HG02642 (cell line): ENCODE measurements at regions not wholly inside any gene's neighbourhood (a gene's known extent, or its start where the extent isn't known, plus 50 kb on each side); places are given as distances from the start of the nearest gene placed in this dataset.
A peak's percentile ranks its signal among the peaks of the same experiment; 100 is the strongest.
"Not testable (repeated sequence)": the region's sequence is repeated elsewhere in the genome, so short reads cannot be mapped to it uniquely, and the experiment has no call there.

Source experiments
- ATAC-seq: cut with Tn5 transposase; IDR thresholded peaks from one replicate; pipeline ENCODE4 v1.9.1; 2021; ENCODE audit warnings: mild to moderate bottlenecking; ENCODE audit not compliant: unreplicated experiment, poor library complexity

DNA sequence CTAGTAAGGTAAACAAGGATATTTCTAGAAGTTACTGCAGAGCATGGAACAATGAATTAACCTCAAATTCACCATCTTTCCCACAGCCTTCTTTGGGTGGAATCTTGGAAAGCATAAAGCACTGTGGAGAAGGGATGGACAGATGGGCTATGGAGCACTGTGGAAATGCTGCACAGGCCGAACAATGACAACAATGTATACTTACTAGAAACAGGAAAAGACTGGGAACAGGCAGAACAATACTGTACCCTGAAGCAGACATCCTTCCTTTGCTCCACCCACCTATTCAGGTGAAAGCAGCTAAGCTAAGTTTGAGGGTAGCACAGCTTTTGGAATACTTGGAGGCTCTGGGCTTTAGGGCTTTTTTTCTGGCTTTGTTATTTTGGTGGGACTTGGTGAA is 250.6 kb upstream of the KLF8 start:
- ATAC-seq: no peak

DNA sequence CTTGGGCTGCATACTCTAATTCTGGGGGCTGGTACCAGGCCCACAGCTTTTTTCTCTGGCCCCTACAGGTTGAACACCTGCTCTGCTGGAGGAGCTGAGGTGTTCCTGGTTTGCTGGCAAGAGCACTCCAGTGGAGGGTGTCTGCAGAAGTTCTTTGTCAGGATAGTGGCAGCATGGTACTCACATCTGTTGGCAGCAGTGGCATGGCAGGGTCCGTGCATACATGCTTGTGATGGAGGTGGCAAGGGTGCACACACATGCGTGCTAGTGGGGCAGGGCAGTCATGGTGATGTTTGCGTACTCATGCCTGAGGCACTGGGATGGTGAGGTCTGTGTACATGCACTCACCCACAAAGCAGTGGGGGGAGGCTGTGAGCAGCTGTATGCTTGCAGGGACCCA is 235.5 kb upstream of the KLF8 start:
- ATAC-seq: no peak

DNA sequence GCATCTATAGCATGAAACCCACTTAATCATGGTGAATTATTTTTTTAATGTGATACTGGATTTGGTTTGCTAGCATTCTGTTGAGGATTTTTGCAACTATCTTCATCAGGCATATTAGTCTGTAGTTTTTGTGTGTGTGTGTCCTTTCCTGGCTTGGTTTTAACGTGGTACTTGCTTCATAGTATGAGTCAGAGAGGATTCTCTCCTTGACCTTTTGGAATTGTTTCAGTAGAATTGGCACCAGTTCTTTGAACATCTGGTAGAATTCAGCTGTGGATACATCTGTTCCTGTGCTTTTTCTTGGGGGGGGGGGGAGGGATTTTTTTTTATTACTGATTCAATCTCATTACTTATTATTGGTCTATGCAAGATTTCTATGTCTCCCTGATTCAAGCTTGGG is 232.0 kb upstream of the KLF8 start:
- ATAC-seq: no peak

DNA sequence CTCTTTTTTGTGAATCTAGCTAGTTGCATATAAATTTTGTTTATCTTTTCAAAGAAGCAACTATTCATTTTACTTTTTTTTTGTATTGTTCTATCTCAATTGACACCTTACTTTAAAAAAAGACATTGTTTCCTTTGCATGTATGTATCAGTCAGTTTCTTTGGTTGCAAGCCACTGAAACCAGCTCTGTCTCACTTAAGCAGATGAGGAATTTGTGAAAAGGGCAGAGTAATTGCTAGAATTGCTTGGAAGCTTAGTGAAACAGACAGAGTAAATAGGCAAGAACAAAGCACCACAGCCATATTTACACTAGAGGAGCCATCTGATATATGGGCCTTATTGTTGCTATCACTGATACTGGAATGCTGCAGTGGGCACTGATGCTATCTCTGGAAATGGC is 231.4 kb upstream of the KLF8 start:
- no peak for ATAC-seq

DNA sequence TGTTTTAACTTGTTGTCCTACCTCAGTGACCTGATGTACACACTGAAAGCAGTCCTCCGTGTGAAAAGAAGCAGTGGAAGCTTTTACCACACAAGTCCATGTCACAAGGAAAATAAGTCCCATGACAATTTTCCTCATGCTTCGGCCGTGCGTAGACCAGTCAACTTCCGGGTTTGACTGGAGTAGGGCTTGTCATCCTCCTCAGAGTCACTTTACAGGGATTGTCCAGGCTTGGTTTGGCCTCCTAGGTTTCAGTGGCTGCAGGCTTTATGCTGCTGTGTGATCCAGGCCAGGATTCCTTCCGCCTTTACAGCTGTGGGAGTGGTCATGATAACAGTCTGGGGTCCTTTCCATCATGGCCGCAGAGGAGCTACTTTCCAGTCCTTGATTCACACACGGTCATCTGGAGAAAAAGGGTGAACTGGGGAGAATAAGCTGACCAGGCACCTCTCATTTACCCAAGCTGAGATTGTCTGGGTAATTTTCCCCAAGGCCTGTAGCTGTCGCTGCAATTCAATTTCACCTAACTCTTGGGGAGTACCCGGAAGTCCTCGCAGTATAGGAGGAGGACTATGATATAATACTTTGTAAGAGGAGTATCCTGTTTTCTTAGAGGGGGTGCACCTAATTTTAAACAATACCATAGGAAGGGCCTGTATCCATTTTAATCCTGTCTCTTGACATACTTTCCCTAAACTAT is 206.1 kb upstream of the KLF8 start:
- ATAC-seq: no peak

DNA sequence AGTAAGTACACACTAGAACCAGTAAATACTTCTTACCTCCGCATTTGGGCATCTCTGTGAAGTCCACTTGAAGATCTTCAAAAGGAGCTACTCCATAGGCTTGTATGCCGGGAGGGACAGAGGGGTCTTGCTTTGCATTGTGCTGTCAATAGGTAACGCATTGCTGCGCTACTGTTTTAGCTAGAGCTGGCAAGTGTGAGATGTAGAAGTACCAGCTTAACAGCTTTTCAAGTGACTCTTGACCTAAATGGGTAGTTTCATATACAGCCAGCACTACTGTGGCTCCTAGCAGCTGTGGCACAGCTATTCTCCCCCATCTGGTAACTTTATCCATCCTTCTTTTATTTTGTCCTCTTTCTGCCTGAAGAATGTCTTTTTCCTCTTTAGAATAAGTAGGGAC is 205.3 kb upstream of the KLF8 start:
- ATAC-seq: no peak

DNA sequence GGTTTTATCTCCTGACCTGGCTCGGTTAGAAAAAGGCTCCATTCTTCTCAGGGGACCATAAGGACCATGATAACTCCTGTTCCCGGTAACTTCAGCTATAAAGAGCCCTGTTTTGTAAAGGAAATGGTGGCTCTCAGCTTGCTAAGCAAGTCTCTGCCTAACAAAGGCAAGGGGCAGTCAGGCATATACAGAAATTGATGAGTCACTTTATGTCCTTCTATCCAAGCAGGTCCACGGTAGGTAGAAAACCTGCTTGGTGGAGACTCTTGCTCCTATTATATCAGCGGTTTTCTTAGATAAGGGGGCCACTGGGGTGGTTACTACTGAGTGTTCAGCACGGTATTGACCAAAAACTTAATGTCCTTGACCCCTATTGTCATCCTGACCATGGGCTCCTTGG is 203.0 kb upstream of the KLF8 start:
- ATAC-seq: no peak

DNA sequence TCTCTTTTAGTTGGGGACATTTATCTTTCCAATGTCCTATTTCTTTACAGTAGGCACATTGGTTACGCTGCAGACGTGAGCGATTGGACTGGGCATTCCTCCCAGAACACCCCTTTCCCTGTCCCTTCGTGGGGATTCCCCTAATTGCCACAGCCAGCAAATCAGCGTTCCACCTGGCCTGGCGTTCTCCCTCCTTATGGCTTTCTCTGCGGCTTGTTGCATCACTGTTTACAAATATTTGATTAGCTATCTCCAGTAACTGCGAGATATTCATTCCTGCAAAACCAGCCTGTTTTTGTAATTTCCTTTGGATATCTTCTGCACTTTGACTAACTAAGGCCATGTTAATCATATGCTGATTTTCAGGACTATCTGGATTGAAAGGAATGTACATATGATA is 202.5 kb upstream of the KLF8 start:
- ATAC-seq: no peak

DNA sequence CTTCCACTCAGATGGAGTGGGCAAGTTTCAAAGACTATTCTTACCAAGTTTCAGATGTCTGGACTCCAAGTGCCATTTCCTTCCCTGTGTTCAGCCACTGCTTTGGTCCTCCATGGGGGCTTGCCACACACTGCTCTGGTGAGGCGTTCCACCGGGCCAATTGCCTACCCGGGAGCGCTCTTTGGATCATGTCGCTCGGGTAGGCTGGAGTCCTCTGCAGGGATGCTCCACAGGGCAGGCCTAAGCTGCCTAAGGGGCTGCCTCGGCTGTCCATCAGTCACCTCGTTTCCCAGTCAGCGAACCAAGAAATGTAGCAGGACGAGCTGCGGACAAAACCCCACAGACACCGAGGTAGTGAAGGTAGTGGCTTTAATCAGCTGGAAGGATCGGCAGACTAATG is 200.7 kb upstream of the KLF8 start:
- ATAC-seq: no peak

DNA sequence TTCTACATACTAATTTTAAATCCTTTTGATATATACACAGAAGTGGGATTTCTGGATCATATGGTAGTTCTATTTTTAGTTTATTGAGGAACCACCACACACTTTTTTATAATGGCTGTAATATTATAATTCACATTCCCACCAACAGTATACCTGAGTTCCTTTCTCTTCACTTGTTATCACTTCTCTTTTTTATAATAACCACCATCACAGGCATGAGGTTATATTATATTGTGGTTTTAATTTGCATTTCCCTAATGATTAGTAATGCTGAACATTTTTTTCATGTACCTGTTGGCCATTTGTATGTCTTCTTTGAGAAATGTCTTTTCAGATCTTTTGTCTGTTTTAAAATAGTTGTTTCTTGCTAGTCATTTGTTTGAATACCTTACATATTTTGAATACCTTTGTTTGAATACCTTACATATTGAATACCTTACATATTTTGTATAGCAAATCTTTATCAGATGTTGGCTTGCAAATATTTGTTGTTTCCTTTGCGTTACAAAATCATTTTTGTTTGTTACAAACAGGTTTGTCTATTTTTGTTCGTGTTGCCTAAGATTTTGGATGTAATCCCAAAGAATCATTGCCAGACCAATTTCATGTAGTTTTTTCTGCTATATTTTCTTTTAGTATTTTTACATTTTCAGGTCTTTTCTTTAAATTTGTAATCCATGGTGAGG is 198.5 kb upstream of the KLF8 start:
- no peak for ATAC-seq

DNA sequence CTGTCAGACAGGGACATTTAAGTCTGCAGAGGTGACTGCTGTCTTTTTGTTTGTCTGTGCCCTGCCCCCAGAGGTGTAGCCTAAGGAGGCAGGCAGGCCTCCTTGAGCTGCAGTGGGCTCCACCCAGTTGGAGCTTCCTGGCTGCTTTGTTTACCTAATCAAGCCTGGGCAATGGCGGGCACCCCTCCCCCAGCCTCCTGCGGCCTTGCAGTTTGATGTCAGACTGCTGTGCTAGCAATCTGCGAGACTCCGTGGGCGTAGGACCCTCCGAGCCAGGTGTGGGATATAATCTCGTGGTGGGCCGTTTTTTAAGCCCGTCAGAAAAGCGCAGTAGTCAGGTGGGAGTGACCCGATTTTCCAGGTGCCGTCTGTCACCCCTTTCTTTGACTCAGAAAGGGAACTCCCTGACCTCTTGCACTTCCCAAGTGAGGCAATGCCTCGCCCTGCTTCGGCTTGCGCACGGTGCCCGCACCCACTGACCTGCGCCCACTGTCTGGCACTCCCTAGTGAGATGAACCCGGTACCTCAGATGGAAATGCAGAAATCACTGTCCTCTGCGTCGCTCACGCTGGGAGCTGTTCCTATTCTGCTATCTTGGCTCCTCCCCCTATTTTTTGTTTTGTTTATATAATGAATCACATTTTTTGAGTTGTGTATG is 179.4 kb upstream of the KLF8 start:
- ATAC-seq: not testable (repeated sequence)

DNA sequence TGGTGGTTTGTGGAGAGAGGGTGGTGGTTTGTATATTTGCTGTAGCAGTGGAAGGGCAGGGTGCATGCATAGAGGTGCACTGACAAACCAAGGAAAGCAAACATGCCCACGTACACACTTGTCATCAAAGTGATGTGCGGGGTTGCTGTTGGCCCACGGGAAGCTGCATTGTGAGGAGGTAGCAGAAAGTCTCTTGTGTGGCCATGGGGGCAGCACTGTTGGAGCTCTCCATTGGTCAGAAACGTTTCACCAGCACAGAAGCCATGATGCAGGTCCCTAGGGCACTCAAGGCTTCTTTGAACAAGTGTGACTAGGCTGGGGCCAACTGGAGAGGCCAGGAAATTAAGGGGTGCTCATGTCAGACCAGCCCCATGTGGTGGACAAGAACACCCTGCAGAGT is 174.8 kb upstream of the KLF8 start:
- ATAC-seq: no peak

DNA sequence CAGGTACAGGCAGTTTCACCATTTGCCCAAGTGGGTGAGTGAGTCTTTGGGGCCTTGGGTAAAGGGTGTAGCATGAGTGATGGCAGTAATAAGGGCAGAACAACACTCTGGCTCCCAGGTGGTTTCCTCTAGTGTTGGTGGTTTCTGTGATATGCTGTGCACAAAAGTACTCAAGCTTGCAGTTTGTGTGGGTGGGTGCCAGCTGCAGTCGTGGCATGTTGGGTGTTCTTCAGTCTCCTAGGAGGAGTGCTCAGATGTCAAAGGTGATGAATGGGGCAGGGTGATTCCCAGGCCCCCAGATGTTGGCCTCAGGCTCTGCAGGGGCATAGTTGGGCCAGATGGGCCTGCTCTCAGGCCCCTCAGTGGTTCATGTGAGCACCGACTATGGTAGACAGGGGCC is 166.1 kb upstream of the KLF8 start:
- ATAC-seq: peak; percentile 76

DNA sequence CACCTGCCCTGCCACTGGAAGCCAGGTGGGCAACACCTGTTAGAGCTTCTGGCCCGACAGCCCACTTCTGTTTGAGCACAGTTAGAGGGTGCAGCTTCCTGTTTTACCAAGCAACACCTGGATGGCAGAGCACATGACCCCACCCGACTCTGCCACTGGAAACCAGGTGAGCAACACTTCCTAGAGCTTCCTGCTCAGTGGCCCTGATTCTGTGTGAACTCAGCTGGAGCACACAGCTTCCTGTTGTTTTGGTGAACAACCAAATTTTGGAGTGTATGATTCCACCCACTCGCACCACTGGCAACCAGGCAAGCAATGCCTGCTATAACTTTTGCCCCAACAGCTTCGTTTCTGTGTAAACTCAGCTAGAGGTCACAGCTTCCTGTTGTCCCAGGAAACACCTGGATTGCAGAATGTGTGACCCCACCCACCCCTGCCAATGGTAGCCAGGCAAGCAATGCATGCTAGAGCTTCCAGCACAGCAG is 163.8 kb upstream of the KLF8 start:
- ATAC-seq: peak; percentile 39

DNA sequence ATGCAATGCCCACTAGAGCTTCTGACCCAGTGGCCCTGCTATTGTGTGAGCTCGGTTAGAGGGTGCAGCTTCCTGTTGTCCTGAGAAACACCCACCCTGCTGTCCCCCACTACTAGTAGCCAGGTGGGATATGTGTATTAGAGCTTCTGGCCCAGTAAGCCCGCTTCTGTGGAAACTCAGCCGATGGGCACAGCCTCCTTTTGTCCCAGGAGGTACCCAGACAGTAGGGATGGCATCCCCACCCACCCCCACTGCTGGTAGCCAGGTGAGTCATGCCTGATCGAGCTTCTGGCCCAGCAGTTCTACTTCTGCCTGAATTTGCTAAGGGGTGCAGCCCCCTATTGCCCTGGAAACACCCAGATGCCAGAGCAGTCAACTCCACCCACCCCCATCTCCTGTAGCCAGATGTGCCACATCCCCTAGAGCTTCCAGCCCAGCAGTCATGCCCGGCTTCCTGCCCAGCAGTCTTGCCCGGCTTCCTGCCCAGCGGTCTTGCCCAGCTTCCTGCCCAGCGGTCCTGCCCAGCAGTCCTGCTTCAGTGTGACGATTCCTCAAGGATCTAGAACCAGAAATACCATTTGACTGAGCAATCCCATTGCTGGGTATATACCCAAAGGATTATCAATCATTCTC is 162.7 kb upstream of the KLF8 start:
- ATAC-seq: no peak

DNA sequence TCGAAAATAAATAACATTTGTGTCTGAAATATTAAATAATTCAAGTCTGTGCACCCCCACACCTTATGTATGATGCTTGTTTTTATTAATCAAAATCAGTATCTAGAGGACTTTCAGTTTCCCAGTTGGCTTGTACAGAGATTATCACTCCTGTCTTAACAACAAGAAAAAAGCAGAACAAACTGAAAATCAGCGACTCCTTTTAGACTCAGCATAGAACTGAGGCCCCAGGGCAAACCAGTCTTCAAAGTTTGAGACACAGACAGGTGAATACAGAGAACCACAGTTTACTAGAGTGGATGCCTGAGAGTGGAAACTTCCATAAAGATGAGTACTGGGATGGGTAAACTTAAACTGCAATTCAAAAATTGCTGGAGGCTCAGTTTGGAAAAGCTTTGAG is 142.8 kb upstream of the KLF8 start:
- ATAC-seq: no peak

DNA sequence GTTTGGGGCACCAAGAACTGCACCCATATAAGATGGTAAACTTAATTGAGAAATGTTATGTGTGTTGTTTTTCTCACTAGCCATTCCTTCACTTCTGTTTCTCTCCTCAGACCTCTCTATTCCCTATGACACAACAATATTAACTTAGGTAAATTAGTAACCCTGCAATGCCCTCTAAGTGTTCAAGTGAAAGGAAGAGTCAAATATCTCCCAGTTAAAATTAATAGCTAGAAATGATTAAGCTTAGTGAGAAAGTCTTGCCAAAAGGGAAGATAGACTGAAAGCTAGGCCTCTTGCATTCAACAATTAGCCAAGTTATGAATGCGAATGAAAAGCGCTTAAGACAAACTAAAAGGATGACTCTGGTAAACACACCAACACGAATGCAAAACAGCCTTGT is 132.9 kb upstream of the KLF8 start:
- no peak for ATAC-seq

DNA sequence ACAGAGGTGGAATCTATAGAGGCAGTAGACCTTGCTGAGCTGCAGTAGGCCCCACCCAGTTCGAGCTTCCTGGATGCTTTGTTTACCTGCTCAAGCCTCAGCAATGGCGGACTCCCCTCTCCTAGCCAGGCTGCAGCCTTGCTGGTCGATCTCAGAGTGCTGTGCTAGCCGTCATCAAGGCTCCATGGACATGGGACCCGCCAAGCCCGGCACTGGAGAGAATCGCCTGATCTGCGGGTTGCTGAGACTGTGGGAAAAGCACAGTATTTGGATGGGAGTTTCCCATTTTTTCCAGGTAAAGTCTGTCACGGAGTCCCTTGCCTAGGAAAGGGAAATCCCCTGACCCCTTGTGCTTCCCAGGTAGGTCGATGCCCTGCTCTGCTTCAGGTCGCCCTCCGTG is 124.8 kb upstream of the KLF8 start:
- no peak for ATAC-seq

DNA sequence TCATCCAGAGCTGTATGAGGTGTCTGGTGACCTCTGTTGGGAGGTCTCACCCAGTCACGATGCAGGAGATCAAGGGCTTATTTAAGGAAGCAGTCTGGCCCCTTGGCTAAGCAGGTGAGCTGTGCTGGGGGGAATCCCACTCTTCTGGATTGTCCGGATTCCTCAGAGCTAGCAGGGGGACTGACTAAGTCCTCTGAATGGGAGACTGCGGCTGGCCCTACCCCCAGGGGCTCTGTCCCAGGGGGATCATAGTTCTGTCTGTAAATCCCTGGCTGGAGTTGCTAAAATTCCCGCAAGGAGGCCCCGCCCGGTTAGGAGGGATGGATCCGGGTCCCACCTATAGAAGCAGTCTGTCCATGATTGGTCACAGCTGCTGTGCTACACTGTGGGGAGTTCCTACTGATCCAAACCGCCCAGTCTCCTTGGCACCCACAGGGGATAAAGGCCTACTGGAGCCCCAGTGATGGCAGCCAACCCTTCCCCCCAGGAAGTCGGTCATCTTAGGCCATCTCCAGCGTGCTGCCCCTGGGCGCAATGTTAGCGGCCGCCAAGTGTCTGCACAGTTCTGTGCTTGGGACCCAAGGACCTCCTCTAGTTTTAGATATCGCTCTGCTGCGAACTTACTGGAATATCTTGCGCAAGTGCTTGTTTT is 118.2 kb upstream of the KLF8 start:
- ATAC-seq: no peak

DNA sequence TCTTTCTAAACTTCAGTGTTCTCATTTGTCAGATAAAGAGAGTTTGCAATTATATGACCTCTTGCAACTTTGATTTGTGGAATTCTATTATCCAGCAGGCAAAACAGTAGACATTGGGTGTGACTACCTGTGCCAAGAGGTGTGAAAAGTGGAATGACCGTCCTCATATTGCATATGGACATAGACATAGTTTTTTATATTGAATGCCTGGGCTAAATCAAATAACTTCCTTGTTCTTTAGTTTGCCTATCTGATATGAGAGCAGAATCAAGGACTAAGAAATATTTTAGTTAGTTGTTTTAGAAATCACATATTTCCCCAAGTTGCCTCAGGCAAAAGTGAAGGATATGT is 117.7 kb upstream of the KLF8 start:
- ATAC-seq: no peak

DNA sequence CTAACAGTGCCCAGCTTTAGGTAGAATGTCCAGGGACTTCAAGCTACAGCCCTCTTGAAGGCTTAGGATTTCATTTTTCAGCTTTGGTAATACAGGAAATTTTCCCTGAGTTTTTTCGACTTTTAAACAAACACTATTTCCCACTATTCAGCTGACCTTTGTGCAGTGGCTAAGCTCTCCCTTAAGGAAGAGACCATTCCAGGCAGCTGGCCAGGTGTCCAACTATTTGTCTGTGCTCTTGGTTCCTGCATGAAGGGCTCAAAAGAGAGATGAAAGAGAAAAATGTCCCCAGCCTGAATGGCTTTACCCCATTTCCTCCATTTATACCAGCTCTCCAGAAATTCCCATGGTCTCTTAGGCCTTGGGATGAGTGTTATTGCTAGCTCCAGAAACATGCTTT is 111.9 kb upstream of the KLF8 start:
- no peak for ATAC-seq
